ENCODE measurements at regions not wholly inside any gene's neighbourhood (a gene's known extent, or its start where the extent isn't known, plus 50 kb on each side); places are given as distances from the start of the nearest gene placed in this dataset.

- Histone ChIP-seq H4K20me1 (ENCODE audit: insufficient read depth, low read length) (no peaks in the 10 kb centered on the region), H3K36me3 (ENCODE audit: control insufficient read depth, insufficient read depth, low read length) (no peaks in the 10 kb centered on the region), H3K9ac (ENCODE audit: low read depth, low read length) (no peak overlapping the region), H3K18ac (ENCODE audit: low read depth, low read length) (no peak overlapping the region), H3K56ac (ENCODE audit: extremely low read depth, insufficient read depth, low read length) (no peak overlapping the region), H2AK5ac (ENCODE audit: low read depth, low read length) (no peak overlapping the region), H4K5ac (ENCODE audit: low read depth, low read length) (no peak overlapping the region), H4K91ac (ENCODE audit: insufficient read depth, low read depth, low read length) (no peak overlapping the region), H3K4ac (ENCODE audit: low read depth, low read length) (no peak overlapping the region), H3K9me3 (ENCODE audit: control insufficient read depth, insufficient read depth, low read length) (no peaks in the 10 kb centered on the region), H3K4me3 (ENCODE audit: insufficient read depth, low read depth, low read length) (no peak overlapping the region), H2BK120ac (ENCODE audit: low read depth, low read length) (no peak overlapping the region), H2BK20ac (ENCODE audit: low read depth, low read length) (no peak overlapping the region), H2AK9ac (replicated peaks; ENCODE audit: low read depth, low read length, poor library complexity) (no peak overlapping the region), H2BK15ac (ENCODE audit: low read depth, low read length) (no peak overlapping the region), H3K4me1 (ENCODE audit: control insufficient read depth, insufficient read depth, low read length) (peaks cover 3% of the 10 kb centered on the region; the same call in 1 of the 2 replicates), H3K4me2 (ENCODE audit: low read depth, low read length) (no peak overlapping the region), H3K23ac (ENCODE audit: low read depth, low read length) (no peak overlapping the region), H2AFZ (replicated peaks; ENCODE audit: low read length, poor library complexity) (no peak overlapping the region), H3K9me1 (ENCODE audit: insufficient read depth, low read length) (no peaks in the 10 kb centered on the region), H3K14ac (replicated peaks; ENCODE audit: low read depth, low read length) (no peak overlapping the region), H3K27me3 (ENCODE audit: control insufficient read depth, insufficient read depth, low read length) (no peaks in the 10 kb centered on the region), H4K8ac (ENCODE audit: low read depth in 2 of 2, low read length in 2 of 2) (no peak overlapping the region), H2BK5ac (ENCODE audit: low read depth, low read length, poor library complexity, severe bottlenecking) (no peak overlapping the region), H3K27ac (ENCODE audit: insufficient read depth, low read length) (no peak overlapping the region), H3K79me1 (ENCODE audit: low read depth in 1 of 2, low read length in 2 of 2) (no peaks in the 10 kb centered on the region)
- intact Hi-C loops (cut with micrococcal nuclease) (no loop called here), in situ Hi-C loops (cut with MboI; ENCODE audit: low sequenced_read_pairs) (no loop called here), dilution Hi-C loops (cut with HindIII; ENCODE audit: low sequenced_read_pairs, unreplicated experiment) (no loop called here)
- no TSS peak for BruUV-seq (replicated peaks)
- TF ChIP-seq ELK1 (IDR thresholded peaks at IDR 0.05; ENCODE audit: borderline replicate concordance, low read depth, low read length) (no peak), USF2 (IDR thresholded peaks at IDR 0.05; ENCODE audit: low read depth, low read length) (no peak), SMC3 (IDR thresholded peaks at IDR 0.05; ENCODE audit: low read depth, low read length) (no peak), FOS (IDR thresholded peaks at IDR 0.05; ENCODE audit: low read depth, low read length) (no peak), CTCF (conservative IDR thresholded peaks at IDR 0.05; ENCODE audit: low read depth, low read length) (no peak), CEBPB (IDR thresholded peaks at IDR 0.05; ENCODE audit: low read depth, low read length) (no peak), MAZ (IDR thresholded peaks at IDR 0.05; ENCODE audit: borderline replicate concordance, low read depth, low read length) (no peak), CHD1 (IDR thresholded peaks at IDR 0.05; ENCODE audit: low read depth, low read length) (no peak), RCOR1 (IDR thresholded peaks at IDR 0.05; ENCODE audit: insufficient replicate concordance, low read length) (no peak), BHLHE40 (IDR thresholded peaks at IDR 0.05; ENCODE audit: low read depth, low read length) (no peak), MAFK (IDR thresholded peaks at IDR 0.05; ENCODE audit: low read depth, low read length) (no peak), RFX5 (IDR thresholded peaks at IDR 0.05; ENCODE audit: low read depth, low read length) (no peak), NFE2L2 (IDR thresholded peaks at IDR 0.05; ENCODE audit: low read depth, low read length) (no peak), POLR2A (IDR thresholded peaks at IDR 0.05; ENCODE audit: low read depth, low read length) (no peak), MXI1 (IDR thresholded peaks at IDR 0.05; ENCODE audit: borderline replicate concordance, low read depth, low read length) (no peak), RAD21 (IDR thresholded peaks at IDR 0.05; ENCODE audit: low read length) (no peak)
- CTCF ChIA-PET = no interaction called here
- POLR2A ChIA-PET (ENCODE audit: unreplicated experiment) = no interaction called here
- whole genome bisulfite sequencing, 2 experiments (ENCODE audit: extremely low coverage in 2 of 2, insufficient read length in 1 of 2) = no CpG with 5 or more reads among the region's 4 CpGs
- ATAC-seq (ENCODE audit: low read depth) = no peak
- no peak for DNase-seq
These were observed 91.8 kb upstream of the CCDC112 start for GRCh38 chr5:115388240-115388639.

Measured in IMR-90 (cell line).